Activated naive CD8-positive, alpha-beta T cell treated with anti-CD3 and anti-CD28 coated beads for 36 hours (primary cell): ENCODE measurements at regions not wholly inside any gene's neighbourhood (a gene's known extent, or its start where the extent isn't known, plus 50 kb on each side); places are given as distances from the start of the nearest gene placed in this dataset.
"Not testable (repeated sequence)": the region's sequence is repeated elsewhere in the genome, so short reads cannot be mapped to it uniquely, and the experiment has no call there.

Experiments
- DNase-seq: peaks from one replicate; pipeline ENCODE4 v3.0.0; 2021
- H3K27ac Mint-ChIP-seq: one replicate; pipeline ENCODE4 v1.8.0; 2022; ENCODE audit warnings: mild to moderate bottlenecking, moderate library complexity, mixed read lengths
- H3K27me3 Mint-ChIP-seq: one replicate; pipeline ENCODE4 v1.8.0; 2022; ENCODE audit warnings: mild to moderate bottlenecking, mixed read lengths
- H3K36me3 Mint-ChIP-seq: one replicate; pipeline ENCODE4 v1.8.0; 2021; ENCODE audit warnings: mild to moderate bottlenecking, mixed read lengths
- H3K4me1 Mint-ChIP-seq: one replicate; pipeline ENCODE4 v1.8.0; 2021; ENCODE audit warnings: mixed read lengths
- H3K4me3 Mint-ChIP-seq: one replicate; pipeline ENCODE4 v1.8.0; 2022; ENCODE audit warnings: mild to moderate bottlenecking, moderate library complexity, mixed read lengths
- H3K9me3 Mint-ChIP-seq: one replicate; pipeline ENCODE4 v1.8.0; 2022; ENCODE audit warnings: mixed read lengths

DNA sequence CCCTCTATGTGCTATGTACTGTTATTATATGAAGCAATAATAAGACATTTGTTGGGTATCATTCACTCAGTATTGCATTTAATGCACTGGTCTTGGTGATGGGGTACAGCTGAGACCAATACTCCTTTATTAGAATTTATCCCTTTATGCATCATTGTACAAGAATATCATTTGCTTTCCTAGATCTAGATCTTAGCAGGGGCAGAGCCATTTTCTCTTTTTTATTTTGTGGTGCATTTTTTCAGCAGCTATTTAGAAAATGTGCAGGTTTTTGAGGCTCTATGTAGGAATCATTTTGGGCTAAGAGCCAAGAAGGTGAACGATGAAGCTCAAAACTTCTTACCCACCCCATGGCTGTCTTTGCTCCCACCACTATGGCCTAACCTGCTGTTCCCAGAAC is 114.2 kb downstream of the OR2B2 start:
- H3K9me3 Mint-ChIP-seq: no peaks in the 10 kb centered on the region
- no peak for DNase-seq
- H3K4me3 Mint-ChIP-seq: no peak overlapping the region
- H3K36me3 Mint-ChIP-seq: no peaks in the 10 kb centered on the region
- H3K4me1 Mint-ChIP-seq: peaks cover 12% of the 10 kb centered on the region
- peaks cover 17% of the 10 kb centered on the region for H3K27me3 Mint-ChIP-seq
- no peak overlapping the region for H3K27ac Mint-ChIP-seq

GRCh38 chr6:27796736-27797481 is 115.3 kb downstream of the OR2B2 start:
- DNase-seq, H3K4me3 Mint-ChIP-seq, H3K27ac Mint-ChIP-seq, H3K36me3 Mint-ChIP-seq, H3K9me3 Mint-ChIP-seq: not testable (repeated sequence)
- Mint-ChIP-seq H3K4me1 (peaks cover 22% of the 10 kb centered on the region), H3K27me3 (peaks cover 18% of the 10 kb centered on the region)

GRCh38 chr6:27795697-27796494 is 116.3 kb downstream of the OR2B2 start:
- peaks cover 26% of the 10 kb centered on the region for H3K27me3 Mint-ChIP-seq
- DNase-seq: peak; percentile 32
- H3K27ac Mint-ChIP-seq: peak overlapping the region; percentile 56
- H3K9me3 Mint-ChIP-seq: no peaks in the 10 kb centered on the region
- no peaks in the 10 kb centered on the region for H3K36me3 Mint-ChIP-seq
- peaks cover 29% of the 10 kb centered on the region for H3K4me1 Mint-ChIP-seq
- H3K4me3 Mint-ChIP-seq: peak overlapping the region; percentile 22

DNA sequence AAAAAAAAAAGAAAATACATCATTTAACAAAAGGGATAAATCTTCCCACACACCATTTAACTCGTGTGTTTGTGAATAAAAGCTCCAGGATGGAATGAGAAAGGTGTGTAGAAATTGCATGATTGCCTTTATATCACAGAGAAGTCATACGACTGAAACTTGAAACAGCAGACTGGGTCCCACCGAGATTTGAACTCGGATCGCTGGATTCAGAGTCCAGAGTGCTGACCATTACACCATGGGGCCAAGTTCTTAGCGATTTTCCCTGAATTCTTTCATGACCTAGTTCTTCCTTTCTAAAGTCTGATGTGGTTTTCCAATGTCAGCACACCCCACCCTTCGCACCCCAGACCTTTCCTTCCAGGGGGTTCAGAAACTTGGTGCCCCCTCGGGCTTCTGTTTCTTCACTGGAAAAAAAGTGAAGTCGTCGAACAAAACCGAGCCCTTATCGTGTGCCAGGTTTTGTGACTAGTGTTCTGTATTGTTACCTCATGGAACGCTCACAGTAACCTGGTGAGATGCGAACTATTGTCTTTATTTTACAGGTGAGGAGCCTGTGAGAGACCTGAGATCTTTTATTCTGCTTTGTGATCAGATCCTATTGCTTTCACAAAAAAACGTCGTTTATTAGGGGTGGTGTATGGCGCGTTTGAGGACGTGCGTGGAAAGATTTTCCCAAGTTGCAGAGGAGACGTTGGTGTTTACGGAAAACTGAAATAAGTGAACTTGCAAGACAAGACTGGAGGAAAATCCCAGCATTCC is 120.8 kb downstream of the OR2B2 start:
- peak overlapping the region; percentile 81 for H3K27ac Mint-ChIP-seq
- H3K4me3 Mint-ChIP-seq: peak overlapping the region; percentile 85
- H3K36me3 Mint-ChIP-seq: no peaks in the 10 kb centered on the region
- peaks cover 44% of the 10 kb centered on the region for H3K27me3 Mint-ChIP-seq
- H3K4me1 Mint-ChIP-seq: peaks cover 29% of the 10 kb centered on the region
- peak; percentile 57 for DNase-seq
- H3K9me3 Mint-ChIP-seq: no peaks in the 10 kb centered on the region

DNA sequence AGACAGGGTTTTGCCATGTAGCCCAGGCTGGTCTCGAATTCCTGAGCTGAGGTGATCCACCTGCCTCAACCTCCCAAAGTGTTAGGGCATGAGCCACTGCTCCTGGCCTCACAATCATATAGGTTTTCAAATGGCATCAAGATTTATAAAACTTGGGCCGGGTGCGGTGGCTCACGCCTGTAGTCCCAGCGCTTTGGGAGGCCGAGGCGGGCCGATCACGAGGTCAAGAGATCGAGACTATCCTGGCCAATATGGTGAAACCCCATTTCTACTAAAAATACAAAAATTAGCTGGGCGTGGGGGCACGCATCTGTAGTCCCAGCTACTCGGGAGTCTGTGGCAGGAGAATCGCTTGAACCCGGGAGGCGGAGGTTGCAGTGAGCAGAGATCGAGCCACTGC is 123.8 kb downstream of the OR2B2 start:
- not testable (repeated sequence) for H3K4me3 Mint-ChIP-seq, H3K27ac Mint-ChIP-seq, H3K9me3 Mint-ChIP-seq, DNase-seq, H3K36me3 Mint-ChIP-seq
- peaks cover 20% of the 10 kb centered on the region for H3K4me1 Mint-ChIP-seq
- H3K27me3 Mint-ChIP-seq: peaks cover 46% of the 10 kb centered on the region

- H3K9me3 Mint-ChIP-seq: no peaks in the 10 kb centered on the region
- no peak for DNase-seq
- H3K4me3 Mint-ChIP-seq: no peak overlapping the region
- no peaks in the 10 kb centered on the region for H3K4me1 Mint-ChIP-seq
- peaks cover 31% of the 10 kb centered on the region for H3K27me3 Mint-ChIP-seq
- no peaks in the 10 kb centered on the region for H3K36me3 Mint-ChIP-seq
- no peak overlapping the region for H3K27ac Mint-ChIP-seq
Measured at GRCh38 chr6:27786048-27786447, 126.1 kb downstream of the OR2B2 start.

GRCh38 chr6:27785294-27785693 is 126.9 kb downstream of the OR2B2 start:
- no peak for DNase-seq
- Mint-ChIP-seq H3K27me3 (peaks cover 31% of the 10 kb centered on the region), H3K4me1 (no peaks in the 10 kb centered on the region), H3K27ac (no peak overlapping the region), H3K4me3 (no peak overlapping the region), H3K36me3 (no peaks in the 10 kb centered on the region), H3K9me3 (no peaks in the 10 kb centered on the region)

DNA sequence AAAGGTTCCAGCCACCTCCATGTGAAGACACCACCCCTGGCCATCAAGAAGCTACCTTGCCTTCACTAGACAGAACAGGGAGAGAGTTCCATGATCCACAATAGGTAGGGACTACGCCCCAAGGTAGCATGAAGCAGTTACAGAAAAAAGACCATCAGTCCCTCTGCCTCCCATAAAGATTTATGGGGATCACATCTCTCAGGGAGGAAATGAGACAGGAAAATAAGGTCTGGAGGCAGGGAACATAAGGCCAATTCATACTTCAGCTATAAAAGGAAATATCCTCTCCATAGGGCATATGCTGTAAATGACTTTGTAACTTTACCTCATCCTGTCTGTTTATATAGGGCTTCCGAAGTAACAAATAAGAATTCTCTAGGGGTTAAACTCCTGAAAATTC is 129.4 kb downstream of the OR2B2 start:
- no peaks in the 10 kb centered on the region for H3K4me1 Mint-ChIP-seq
- H3K9me3 Mint-ChIP-seq: no peaks in the 10 kb centered on the region
- no peak overlapping the region for H3K27ac Mint-ChIP-seq
- no peak for DNase-seq
- H3K4me3 Mint-ChIP-seq: no peak overlapping the region
- H3K36me3 Mint-ChIP-seq: no peaks in the 10 kb centered on the region
- H3K27me3 Mint-ChIP-seq: peaks cover 29% of the 10 kb centered on the region

DNA sequence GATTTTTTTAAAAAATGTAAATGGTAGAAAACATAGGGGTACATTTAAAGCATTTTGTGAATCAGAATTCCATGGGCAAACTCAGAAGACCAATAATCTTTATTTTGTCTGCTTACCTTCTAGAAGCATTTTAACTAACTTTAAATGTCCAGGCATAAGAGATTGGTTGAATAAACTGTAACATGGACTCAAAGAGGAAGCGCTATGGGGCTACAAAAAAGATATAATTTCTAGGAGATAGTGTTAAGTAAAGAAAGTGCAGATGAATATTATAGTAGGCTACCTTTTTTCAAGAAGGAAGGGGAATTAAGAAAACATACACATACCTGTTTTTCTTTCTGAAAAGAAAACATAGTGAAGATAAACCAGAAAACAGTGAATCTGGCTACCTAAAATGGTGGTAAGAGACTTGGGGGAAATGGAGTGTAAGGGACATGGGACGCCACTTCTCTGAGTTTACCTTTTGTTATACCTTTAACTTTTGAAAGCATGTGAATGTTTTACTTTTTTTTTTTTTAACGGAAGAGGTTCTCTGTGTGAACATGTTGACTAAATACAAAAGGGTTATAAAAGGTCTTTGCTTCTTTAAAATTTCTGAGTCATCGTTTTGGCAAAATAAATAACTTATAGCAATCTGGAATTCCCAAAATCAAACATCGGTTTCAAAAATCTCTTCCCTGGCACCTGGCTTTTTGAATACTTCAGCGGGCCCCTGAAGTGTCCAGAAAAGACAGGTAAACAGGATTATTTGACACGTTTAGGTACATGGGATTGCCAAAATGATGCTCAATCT is 133.4 kb downstream of the OR2B2 start:
- no peaks in the 10 kb centered on the region for H3K36me3 Mint-ChIP-seq
- peaks cover 3% of the 10 kb centered on the region for H3K4me1 Mint-ChIP-seq
- no peak overlapping the region for H3K27ac Mint-ChIP-seq
- H3K4me3 Mint-ChIP-seq: no peak overlapping the region
- H3K9me3 Mint-ChIP-seq: no peaks in the 10 kb centered on the region
- peaks cover 31% of the 10 kb centered on the region for H3K27me3 Mint-ChIP-seq
- no peak for DNase-seq

- H3K9me3 Mint-ChIP-seq: no peaks in the 10 kb centered on the region
- peaks cover 3% of the 10 kb centered on the region for H3K4me1 Mint-ChIP-seq
- peaks cover 36% of the 10 kb centered on the region for H3K27me3 Mint-ChIP-seq
- H3K4me3 Mint-ChIP-seq: no peak overlapping the region
- DNase-seq: no peak
- H3K36me3 Mint-ChIP-seq: no peaks in the 10 kb centered on the region
- H3K27ac Mint-ChIP-seq: peak overlapping the region; percentile 7
Measured at GRCh38 chr6:27777614-27778355, 134.4 kb downstream of the OR2B2 start.

DNA sequence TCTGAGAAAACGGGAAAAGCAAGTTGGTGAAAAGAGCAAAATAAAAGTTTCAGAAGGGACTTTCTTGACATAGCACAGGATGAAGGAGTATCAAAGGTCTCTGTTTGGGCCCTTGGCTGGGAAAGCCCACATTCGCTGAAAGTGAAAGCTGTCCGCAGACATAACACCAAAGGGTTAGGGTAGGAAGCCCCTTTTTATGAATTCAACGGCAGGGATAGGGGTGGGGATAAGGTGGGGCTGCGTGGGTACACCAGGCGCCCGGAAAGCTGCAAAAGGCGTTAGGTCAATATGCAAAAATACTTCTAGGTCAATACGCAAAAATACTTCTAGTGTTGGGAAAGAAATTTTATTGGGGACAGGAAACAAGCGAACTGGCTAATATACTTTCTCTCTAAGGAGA is 135.1 kb downstream of the OR2B2 start:
- Mint-ChIP-seq H3K4me1 (peaks cover 5% of the 10 kb centered on the region), H3K27ac (peak overlapping the region; percentile 7), H3K4me3 (no peak overlapping the region)

GRCh38 chr6:27776504-27776903 is 135.7 kb downstream of the OR2B2 start:
- H3K4me3 Mint-ChIP-seq: no peak overlapping the region

More for the DNA sequence above, 135.1 kb downstream of the OR2B2 start:
- H3K36me3 Mint-ChIP-seq: no peaks in the 10 kb centered on the region
- no peaks in the 10 kb centered on the region for H3K9me3 Mint-ChIP-seq
- peaks cover 36% of the 10 kb centered on the region for H3K27me3 Mint-ChIP-seq
- no peak for DNase-seq

GRCh38 chr6:27775796-27776184 is 136.4 kb downstream of the OR2B2 start:
- Mint-ChIP-seq H3K4me1 (peaks cover 9% of the 10 kb centered on the region), H3K4me3 (no peak overlapping the region)
- DNase-seq: no peak

More at GRCh38 chr6:27776504-27776903, 135.7 kb downstream of the OR2B2 start:
- no peaks in the 10 kb centered on the region for H3K9me3 Mint-ChIP-seq
- H3K27ac Mint-ChIP-seq: no peak overlapping the region
- DNase-seq: no peak
- peaks cover 36% of the 10 kb centered on the region for H3K27me3 Mint-ChIP-seq
- peaks cover 9% of the 10 kb centered on the region for H3K4me1 Mint-ChIP-seq
- no peaks in the 10 kb centered on the region for H3K36me3 Mint-ChIP-seq

More at GRCh38 chr6:27775796-27776184, 136.4 kb downstream of the OR2B2 start:
- Mint-ChIP-seq H3K27me3 (peaks cover 36% of the 10 kb centered on the region), H3K36me3 (no peaks in the 10 kb centered on the region), H3K27ac (no peak overlapping the region), H3K9me3 (no peaks in the 10 kb centered on the region)
